HAP-1 (cell line): ENCODE measurements at regions not wholly inside any gene's neighbourhood (a gene's known extent, or its start where the extent isn't known, plus 50 kb on each side); places are given as distances from the start of the nearest gene placed in this dataset.
"Not testable (repeated sequence)": the region's sequence is repeated elsewhere in the genome, so short reads cannot be mapped to it uniquely, and the experiment has no call there.

Source experiments
- DNase-seq, 2 experiments: peaks; one replicate each; pipeline ENCODE4 v3.0.0-alpha.2; 2016 to 2020; ENCODE audit warnings: low spot score in 2 of 2
- H3K27me3 ChIP-seq: fragments of 250-450 bp; sonication (Bioruptor Pico); 2 replicates; pipeline ENCODE4 v1.5.1; 2020; ENCODE audit warnings: low read depth, mild to moderate bottlenecking, moderate library complexity
- H3K36me3 ChIP-seq: fragments of 250-450 bp; sonication (Bioruptor Pico); replicated peaks from 2 replicates; pipeline ENCODE4 v1.5.1; 2020; ENCODE audit warnings: mild to moderate bottlenecking
- H3K4me1 ChIP-seq: fragments of 250-450 bp; sonication (Bioruptor Pico); 2 replicates; pipeline ENCODE4 v1.5.1; 2020; ENCODE audit warnings: mild to moderate bottlenecking
- H3K4me3 ChIP-seq: fragments of 250-450 bp; sonication (Bioruptor Pico); 2 replicates; pipeline ENCODE4 v1.5.1; 2020; ENCODE audit warnings: mild to moderate bottlenecking, moderate library complexity
- H3K9me3 ChIP-seq: fragments of 250-450 bp; sonication (Bioruptor Pico); 2 replicates; pipeline ENCODE4 v1.5.1; 2020; ENCODE audit warnings: mild to moderate bottlenecking, moderate library complexity
- in situ Hi-C: fragments of 300-500 bp; cut with MboI; formaldehyde crosslinking; loops from 3 replicates; pipeline ENCODE4 v1.14.3; 2020; ENCODE audit warnings: low sequenced_read_pairs, inconsistent platforms, mixed read lengths

- in situ Hi-C loops: no loop called here
- Histone ChIP-seq H3K36me3 (no peaks in the 10 kb centered on the region), H3K27me3 (no peaks in the 10 kb centered on the region), H3K9me3 (no peaks in the 10 kb centered on the region), H3K4me1 (no peaks in the 10 kb centered on the region), H3K4me3 (no peak overlapping the region)
- DNase-seq: no peak
Measured at GRCh38 chr2:83104202-83104601, 1354.9 kb downstream of the SUCLG1 start.

GRCh38 chr2:83103613-83104012 is 1355.5 kb downstream of the SUCLG1 start:
- H3K4me3 ChIP-seq: no peak overlapping the region
- H3K36me3 ChIP-seq: no peaks in the 10 kb centered on the region
- no peaks in the 10 kb centered on the region for H3K27me3 ChIP-seq
- in situ Hi-C loops: no loop called here
- no peaks in the 10 kb centered on the region for H3K9me3 ChIP-seq
- no peaks in the 10 kb centered on the region for H3K4me1 ChIP-seq
- no peak for DNase-seq

GRCh38 chr2:83089051-83089450 is 1370.0 kb downstream of the SUCLG1 start:
- H3K4me3 ChIP-seq, in situ Hi-C loops, H3K9me3 ChIP-seq, DNase-seq, H3K36me3 ChIP-seq, H3K27me3 ChIP-seq, H3K4me1 ChIP-seq: not testable (repeated sequence)

GRCh38 chr2:83085869-83086268 is 1373.2 kb downstream of the SUCLG1 start:
- Histone ChIP-seq H3K27me3 (no peaks in the 10 kb centered on the region), H3K9me3 (no peaks in the 10 kb centered on the region), H3K4me1 (peaks cover 12% of the 10 kb centered on the region), H3K36me3 (no peaks in the 10 kb centered on the region), H3K4me3 (no peak overlapping the region)
- no peak for DNase-seq
- in situ Hi-C loops: no loop called here

- in situ Hi-C loops: no loop called here
- Histone ChIP-seq H3K4me3 (no peak overlapping the region), H3K27me3 (no peaks in the 10 kb centered on the region), H3K4me1 (peaks cover 12% of the 10 kb centered on the region), H3K9me3 (no peaks in the 10 kb centered on the region), H3K36me3 (no peaks in the 10 kb centered on the region)
- peak; percentile 69 to 71 for DNase-seq
Measured at GRCh38 chr2:83081826-83082690, 1377.0 kb downstream of the SUCLG1 start.

DNA sequence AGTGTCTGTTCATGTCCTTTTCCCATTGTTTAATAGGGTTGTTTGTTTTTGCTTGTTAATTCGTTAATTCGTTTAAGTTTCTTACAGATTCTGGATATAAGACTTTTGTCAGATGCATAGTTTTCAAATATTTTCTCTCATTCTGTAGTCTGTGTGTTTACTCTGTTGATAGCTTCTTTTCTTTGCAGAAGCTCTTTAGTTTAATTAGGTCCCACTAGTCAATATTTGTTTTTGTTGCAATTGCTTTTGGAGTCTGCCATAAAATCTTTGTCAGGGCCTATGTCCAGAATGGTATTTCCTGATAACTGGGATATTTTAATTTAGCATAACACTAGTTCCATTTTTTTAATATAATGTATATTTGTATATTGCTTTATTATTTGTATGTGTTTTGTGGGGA is 1380.1 kb downstream of the SUCLG1 start:
- DNase-seq: no peak
- Histone ChIP-seq H3K4me1 (peaks cover 12% of the 10 kb centered on the region), H3K36me3 (no peaks in the 10 kb centered on the region), H3K4me3 (no peak overlapping the region), H3K27me3 (no peaks in the 10 kb centered on the region), H3K9me3 (no peaks in the 10 kb centered on the region)
- in situ Hi-C loops: no loop called here

- DNase-seq: no peak
- Histone ChIP-seq H3K4me1 (peaks cover 10% of the 10 kb centered on the region), H3K36me3 (no peaks in the 10 kb centered on the region), H3K9me3 (no peaks in the 10 kb centered on the region), H3K27me3 (no peaks in the 10 kb centered on the region), H3K4me3 (no peak overlapping the region)
- in situ Hi-C loops: no loop called here
Measured at GRCh38 chr2:83072767-83073166, 1386.3 kb downstream of the SUCLG1 start.

- H3K4me1 ChIP-seq: peaks cover 10% of the 10 kb centered on the region
- in situ Hi-C loops: no loop called here
- no peaks in the 10 kb centered on the region for H3K9me3 ChIP-seq
- no peak overlapping the region for H3K4me3 ChIP-seq
- no peaks in the 10 kb centered on the region for H3K27me3 ChIP-seq
- no peak for DNase-seq
- H3K36me3 ChIP-seq: no peaks in the 10 kb centered on the region
Measured at GRCh38 chr2:83071914-83072313, 1387.2 kb downstream of the SUCLG1 start.

DNA sequence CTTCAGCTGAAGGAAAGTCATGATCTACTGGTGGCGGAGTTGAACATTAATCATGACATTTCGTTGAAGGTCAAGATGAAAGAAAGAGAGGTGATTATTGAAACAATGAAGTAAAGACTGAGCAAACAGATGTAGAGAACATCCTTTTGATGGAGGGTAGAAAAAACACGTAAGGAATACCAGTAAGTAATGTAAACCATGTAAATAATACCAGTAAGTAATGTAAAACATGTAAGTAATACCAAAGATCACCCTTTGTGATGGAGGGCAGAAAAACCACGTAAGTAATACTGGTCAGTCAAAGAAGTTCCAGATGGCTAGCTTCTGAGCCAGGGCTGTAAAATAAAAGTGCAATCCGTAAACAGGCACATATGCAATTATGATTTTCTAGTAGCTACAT is 1387.7 kb downstream of the SUCLG1 start:
- no peaks in the 10 kb centered on the region for H3K9me3 ChIP-seq
- H3K36me3 ChIP-seq: no peaks in the 10 kb centered on the region
- peaks cover 10% of the 10 kb centered on the region for H3K4me1 ChIP-seq
- in situ Hi-C loops: no loop called here
- no peak for DNase-seq
- no peak overlapping the region for H3K4me3 ChIP-seq
- H3K27me3 ChIP-seq: no peaks in the 10 kb centered on the region

DNA sequence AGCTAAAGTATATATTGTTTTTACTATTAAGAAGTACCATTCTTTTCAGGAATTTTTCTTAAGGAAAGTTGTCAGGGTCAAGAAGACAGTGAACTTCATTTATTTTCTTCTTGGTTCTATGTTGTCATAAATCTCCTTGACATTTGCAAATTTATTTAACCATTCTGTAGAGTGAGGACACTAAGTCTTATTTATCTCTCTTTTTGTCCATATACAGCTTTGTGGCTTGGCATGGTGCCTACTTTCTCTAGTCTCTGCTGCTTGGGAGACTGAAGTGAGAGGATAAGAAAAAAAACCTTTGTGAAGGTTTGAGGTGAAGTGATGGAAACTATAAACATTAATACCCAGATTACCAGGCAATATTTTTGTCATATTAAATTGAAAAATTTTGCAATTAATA is 1389.4 kb downstream of the SUCLG1 start:
- no peak overlapping the region for H3K4me3 ChIP-seq
- H3K9me3 ChIP-seq: no peaks in the 10 kb centered on the region
- in situ Hi-C loops: no loop called here
- peaks cover 10% of the 10 kb centered on the region for H3K4me1 ChIP-seq
- no peaks in the 10 kb centered on the region for H3K27me3 ChIP-seq
- DNase-seq: peak; percentile 80 to 86
- H3K36me3 ChIP-seq: no peaks in the 10 kb centered on the region

- no peak for DNase-seq
- peaks cover 10% of the 10 kb centered on the region for H3K4me1 ChIP-seq
- in situ Hi-C loops: no loop called here
- no peaks in the 10 kb centered on the region for H3K9me3 ChIP-seq
- H3K4me3 ChIP-seq: no peak overlapping the region
- H3K36me3 ChIP-seq: no peaks in the 10 kb centered on the region
- H3K27me3 ChIP-seq: no peaks in the 10 kb centered on the region
Measured at GRCh38 chr2:83068714-83069113, 1390.4 kb downstream of the SUCLG1 start.

DNA sequence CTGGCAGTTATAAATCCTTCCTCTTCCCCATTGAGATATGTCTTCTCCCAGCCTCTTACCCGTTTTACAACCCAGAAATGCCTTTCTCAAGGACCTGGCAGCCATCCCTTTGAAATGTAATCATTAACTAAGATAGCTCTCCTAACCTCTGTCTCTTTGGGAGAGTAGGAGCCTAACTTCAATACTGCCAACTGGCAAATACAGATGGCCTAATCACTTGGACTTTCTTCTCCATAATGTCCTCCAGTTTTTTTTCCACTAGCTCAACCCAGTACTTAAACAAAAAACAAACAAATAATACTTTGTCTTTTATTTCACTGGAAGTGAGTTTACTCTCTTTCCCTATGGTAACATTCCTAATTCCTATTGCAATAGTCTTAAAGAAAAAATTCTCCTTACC is 1391.1 kb downstream of the SUCLG1 start:
- in situ Hi-C loops: no loop called here

GRCh38 chr2:83063933-83064332 is 1395.1 kb downstream of the SUCLG1 start:
- no peaks in the 10 kb centered on the region for H3K4me1 ChIP-seq
- no peaks in the 10 kb centered on the region for H3K27me3 ChIP-seq
- DNase-seq: no peak
- H3K4me3 ChIP-seq: no peak overlapping the region
- no peaks in the 10 kb centered on the region for H3K36me3 ChIP-seq
- H3K9me3 ChIP-seq: no peaks in the 10 kb centered on the region
- in situ Hi-C loops: no loop called here

More for the DNA sequence above, 1391.1 kb downstream of the SUCLG1 start:
- Histone ChIP-seq H3K36me3 (no peaks in the 10 kb centered on the region), H3K9me3 (no peaks in the 10 kb centered on the region), H3K27me3 (no peaks in the 10 kb centered on the region), H3K4me1 (peaks cover 8% of the 10 kb centered on the region), H3K4me3 (no peak overlapping the region)
- no peak for DNase-seq

GRCh38 chr2:83063511-83063910 is 1395.6 kb downstream of the SUCLG1 start:
- DNase-seq: no peak
- in situ Hi-C loops: no loop called here
- Histone ChIP-seq H3K27me3 (no peaks in the 10 kb centered on the region), H3K9me3 (0 out of 2 replicates have a peak, but pooled peaks cover 3% of the 10 kb centered on the region), H3K4me3 (no peak overlapping the region), H3K36me3 (no peaks in the 10 kb centered on the region), H3K4me1 (no peaks in the 10 kb centered on the region)

GRCh38 chr2:83058683-83059082 is 1400.4 kb downstream of the SUCLG1 start:
- DNase-seq: no peak
- in situ Hi-C loops: no loop called here
- Histone ChIP-seq H3K4me1 (no peaks in the 10 kb centered on the region), H3K9me3 (0 out of 2 replicates have a peak, but pooled peaks cover 3% of the 10 kb centered on the region), H3K36me3 (no peaks in the 10 kb centered on the region), H3K27me3 (no peaks in the 10 kb centered on the region), H3K4me3 (no peak overlapping the region)
